Endothelial cell of umbilical vein (primary cell): ENCODE measurements at regions not wholly inside any gene's neighbourhood (a gene's known extent, or its start where the extent isn't known, plus 50 kb on each side); places are given as distances from the start of the nearest gene placed in this dataset.
"Not testable (repeated sequence)": the region's sequence is repeated elsewhere in the genome, so short reads cannot be mapped to it uniquely, and the experiment has no call there.

ENCODE experiments used
- CTCF ChIP-seq, 2 donors: IDR thresholded peaks; 1 replicate in 1 of 2; 2 replicates in 1 of 2; pipeline ENCODE4 v1.5.1; 2011; ENCODE audit warnings: low read length in 2 of 2, mild to moderate bottlenecking in 2 of 2, moderate library complexity in 2 of 2, control low read depth in 1 of 2, inconsistent platforms in 1 of 2, low read depth in 1 of 2; ENCODE audit not compliant: insufficient read depth in 1 of 2; ENCODE audit errors: extremely low read depth in 1 of 2
- MAX ChIP-seq: IDR thresholded peaks from 2 replicates; pipeline ENCODE4 v1.6.1; 2011; ENCODE audit not compliant: insufficient read depth, insufficient read length
- POLR2A ChIP-seq: IDR thresholded peaks from 2 replicates; pipeline ENCODE4 v1.6.1; 2012; ENCODE audit warnings: low read depth, mild to moderate bottlenecking, control low read depth, low read length
- POLR2AphosphoS5 ChIP-seq: IDR thresholded peaks from 2 replicates; pipeline ENCODE4 v1.6.1; 2012; ENCODE audit warnings: low read depth, mild to moderate bottlenecking, control low read depth, low read length, moderate library complexity; ENCODE audit not compliant: insufficient read depth

- TF ChIP-seq POLR2A; CTCF (IDR thresholded peaks at IDR 0.05; ENCODE audit: extremely low read depth in 1 of 2, insufficient read depth in 1 of 2, low read depth in 1 of 2, low read length in 2 of 2); MAX; POLR2AphosphoS5: not testable (repeated sequence)
These were observed 80.5 kb upstream of the HMX1 start for GRCh38 chr4:8952109-8952508.
